MM.1S (cell line): ENCODE measurements at regions not wholly inside any gene's neighbourhood (a gene's known extent, or its start where the extent isn't known, plus 50 kb on each side); places are given as distances from the start of the nearest gene placed in this dataset.

ENCODE experiments used
- DNase-seq: peaks from one replicate; pipeline ENCODE4 v3.0.0-alpha.2; 2015
- H2AFZ ChIP-seq: fragments of 300-600 bp; sonication (generic); 2 replicates; pipeline ENCODE4 v1.6.0; 2016; ENCODE audit warnings: antibody characterized with exemption, low read length
- H3F3A ChIP-seq: fragments of 300-600 bp; sonication (generic); 2 replicates; pipeline ENCODE4 v1.6.1; 2016; ENCODE audit warnings: mild to moderate bottlenecking, antibody characterized with exemption, low read length, moderate library complexity, mixed read lengths; ENCODE audit not compliant: insufficient read depth
- H3K27ac ChIP-seq: fragments of 300-600 bp; sonication (generic); 2 replicates; pipeline ENCODE4 v1.5.1; 2016; ENCODE audit warnings: mild to moderate bottlenecking, low read length
- H3K27me3 ChIP-seq: fragments of 300-600 bp; sonication (generic); replicated peaks from 2 replicates; pipeline ENCODE4 v1.6.0; 2016; ENCODE audit warnings: low read length; ENCODE audit not compliant: insufficient read depth
- H3K36me3 ChIP-seq: fragments of 300-600 bp; sonication (generic); replicated peaks from 2 replicates; pipeline ENCODE4 v1.6.1; 2016; ENCODE audit warnings: mild to moderate bottlenecking, low read length, mixed read lengths; ENCODE audit not compliant: insufficient read depth
- H3K4me1 ChIP-seq: fragments of 300-600 bp; sonication (generic); 2 replicates; pipeline ENCODE4 v1.6.1; 2016; ENCODE audit warnings: low read length, mixed read lengths
- H3K4me2 ChIP-seq: fragments of 300-600 bp; sonication (generic); 2 replicates; pipeline ENCODE4 v1.6.0; 2016; ENCODE audit warnings: low read depth, low read length
- H3K4me3 ChIP-seq: fragments of 300-600 bp; sonication (generic); 2 replicates; pipeline ENCODE4 v1.5.1; 2016; ENCODE audit warnings: low read length, mixed read lengths
- H3K79me2 ChIP-seq: fragments of 300-600 bp; sonication (generic); 2 replicates; pipeline ENCODE4 v1.6.1; 2016; ENCODE audit warnings: mixed run types, low read length, mixed read lengths
- H3K9ac ChIP-seq: fragments of 300-600 bp; sonication (generic); 2 replicates; pipeline ENCODE4 v1.6.1; 2016; ENCODE audit warnings: low read length, mixed read lengths
- H3K9me2 ChIP-seq: fragments of 300-600 bp; sonication (generic); replicated peaks from 2 replicates; pipeline ENCODE4 v1.6.1; 2016; ENCODE audit warnings: mild to moderate bottlenecking, low read length, mixed read lengths; ENCODE audit not compliant: insufficient read depth
- H3K9me3 ChIP-seq: fragments of 300-600 bp; sonication (generic); replicated peaks from 2 replicates; pipeline ENCODE4 v1.6.1; 2016; ENCODE audit warnings: mild to moderate bottlenecking, low read length, mixed read lengths; ENCODE audit not compliant: insufficient read depth
- H4K20me1 ChIP-seq: fragments of 300-600 bp; sonication (generic); 2 replicates; pipeline ENCODE4 v1.6.1; 2016; ENCODE audit warnings: mild to moderate bottlenecking, low read length, moderate library complexity, mixed read lengths; ENCODE audit not compliant: insufficient read depth
- EZH2 ChIP-seq: fragments of 300-600 bp; sonication (generic); optimal IDR thresholded peaks from 2 replicates; pipeline ENCODE3; 2017; ENCODE audit warnings: low read depth, mild to moderate bottlenecking, antibody characterized with exemption, low read length, mixed read lengths
- EZH2phosphoT487 ChIP-seq: fragments of 300-600 bp; sonication (generic); IDR thresholded peaks from 2 replicates; pipeline ENCODE4 v1.6.1; 2018; ENCODE audit warnings: antibody characterized with exemption, low read length
- TF ChIP-seq, protein P1 (sequence below): fragments of 300-600 bp; sonication (generic); IDR thresholded peaks from 2 replicates; pipeline ENCODE4 v1.5.1; 2016; ENCODE audit warnings: antibody characterized with exemption, low read length, mixed read lengths

DNA sequence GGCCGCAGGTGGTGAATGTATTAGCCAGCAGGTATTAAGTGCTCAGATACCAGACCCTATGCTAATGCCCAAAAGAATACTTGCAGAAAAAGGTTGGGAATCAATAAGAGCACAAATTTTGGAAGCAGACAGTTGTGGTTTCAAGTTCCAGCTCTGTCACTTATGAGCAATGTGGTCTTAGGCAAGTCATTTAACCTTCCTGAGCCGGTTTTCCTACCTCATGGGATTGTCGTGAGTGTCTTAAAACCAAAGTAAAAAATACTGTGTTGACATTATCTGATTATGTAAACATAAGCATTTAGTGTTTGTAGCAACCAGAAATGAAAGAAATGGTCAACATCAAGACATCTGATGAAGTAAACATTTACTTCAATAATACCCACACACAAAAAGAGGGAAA lies 93.0 kb upstream of the CHST9 start:
- no peaks in the 10 kb centered on the region for H3F3A ChIP-seq
- H3K4me1 ChIP-seq, result no peaks in the 10 kb centered on the region
- no peaks in the 10 kb centered on the region for H3K79me2 ChIP-seq
- no peaks in the 10 kb centered on the region for H3K9me2 ChIP-seq
- H3K36me3 ChIP-seq, result no peaks in the 10 kb centered on the region
- DNase-seq, result no peak
- no peak overlapping the region for H3K9ac ChIP-seq
- no peaks in the 10 kb centered on the region for H3K27me3 ChIP-seq
- H3K9me3 ChIP-seq, result no peaks in the 10 kb centered on the region
- TF ChIP-seq, protein P1, sequence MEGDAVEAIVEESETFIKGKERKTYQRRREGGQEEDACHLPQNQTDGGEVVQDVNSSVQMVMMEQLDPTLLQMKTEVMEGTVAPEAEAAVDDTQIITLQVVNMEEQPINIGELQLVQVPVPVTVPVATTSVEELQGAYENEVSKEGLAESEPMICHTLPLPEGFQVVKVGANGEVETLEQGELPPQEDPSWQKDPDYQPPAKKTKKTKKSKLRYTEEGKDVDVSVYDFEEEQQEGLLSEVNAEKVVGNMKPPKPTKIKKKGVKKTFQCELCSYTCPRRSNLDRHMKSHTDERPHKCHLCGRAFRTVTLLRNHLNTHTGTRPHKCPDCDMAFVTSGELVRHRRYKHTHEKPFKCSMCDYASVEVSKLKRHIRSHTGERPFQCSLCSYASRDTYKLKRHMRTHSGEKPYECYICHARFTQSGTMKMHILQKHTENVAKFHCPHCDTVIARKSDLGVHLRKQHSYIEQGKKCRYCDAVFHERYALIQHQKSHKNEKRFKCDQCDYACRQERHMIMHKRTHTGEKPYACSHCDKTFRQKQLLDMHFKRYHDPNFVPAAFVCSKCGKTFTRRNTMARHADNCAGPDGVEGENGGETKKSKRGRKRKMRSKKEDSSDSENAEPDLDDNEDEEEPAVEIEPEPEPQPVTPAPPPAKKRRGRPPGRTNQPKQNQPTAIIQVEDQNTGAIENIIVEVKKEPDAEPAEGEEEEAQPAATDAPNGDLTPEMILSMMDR, result no peak
- TF ChIP-seq EZH2phosphoT487 (no peak), EZH2 (no peak)
- no peak overlapping the region for H3K27ac ChIP-seq
- H3K4me2 ChIP-seq, result no peak overlapping the region
- no peaks in the 10 kb centered on the region for H4K20me1 ChIP-seq
- no peak overlapping the region for H3K4me3 ChIP-seq
- no peak overlapping the region for H2AFZ ChIP-seq

DNA sequence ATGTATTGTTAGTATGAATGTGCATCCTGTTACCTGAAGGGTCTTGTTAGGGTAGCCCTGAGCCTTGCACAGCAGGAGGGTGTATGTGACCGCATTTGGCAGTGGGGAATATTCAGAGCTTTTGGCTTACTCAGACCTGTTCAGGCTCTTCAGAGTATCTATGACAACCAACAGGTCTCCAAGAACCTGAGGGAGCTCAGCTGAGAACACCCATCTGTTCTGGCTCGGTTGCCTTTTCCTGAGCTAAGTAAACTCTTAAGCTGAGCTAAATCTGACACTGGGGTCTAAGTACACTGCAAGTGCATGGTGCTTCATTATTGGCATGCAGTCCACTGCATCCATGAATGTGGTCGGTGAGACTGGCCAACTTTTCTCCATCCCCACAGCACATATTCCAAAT lies 92.4 kb upstream of the CHST9 start:
- DNase-seq, result no peak
- no peaks in the 10 kb centered on the region for H4K20me1 ChIP-seq
- no peak overlapping the region for H3K4me2 ChIP-seq
- no peaks in the 10 kb centered on the region for H3K4me1 ChIP-seq
- H3K27me3 ChIP-seq, result no peaks in the 10 kb centered on the region
- no peak overlapping the region for H2AFZ ChIP-seq
- no peak overlapping the region for H3K9ac ChIP-seq
- H3F3A ChIP-seq, result no peaks in the 10 kb centered on the region
- H3K79me2 ChIP-seq, result no peaks in the 10 kb centered on the region
- no peak overlapping the region for H3K4me3 ChIP-seq
- no peaks in the 10 kb centered on the region for H3K9me2 ChIP-seq
- TF ChIP-seq, protein P1, result no peak
- TF ChIP-seq EZH2, result no peak
- no peak for TF ChIP-seq EZH2phosphoT487
- no peaks in the 10 kb centered on the region for H3K36me3 ChIP-seq
- no peaks in the 10 kb centered on the region for H3K9me3 ChIP-seq
- no peak overlapping the region for H3K27ac ChIP-seq

DNA sequence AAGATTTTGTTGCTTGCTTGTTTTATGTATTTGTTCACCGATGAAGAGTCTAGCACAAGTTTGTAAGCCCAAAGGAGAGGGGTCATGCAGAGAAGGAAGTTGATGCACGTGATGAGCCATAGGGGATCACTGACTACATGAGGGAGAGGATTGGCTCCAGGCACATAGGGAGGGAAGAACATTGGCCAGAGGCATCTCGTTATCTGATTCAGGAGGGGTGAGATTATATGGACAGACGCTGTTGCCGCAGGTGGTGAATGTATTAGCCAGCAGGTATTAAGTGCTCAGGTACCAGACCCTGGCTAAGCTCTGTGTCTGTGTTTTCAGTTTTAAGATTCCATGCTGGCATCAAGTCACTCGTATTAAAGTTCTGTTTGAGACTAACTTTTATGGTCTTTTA lies 91.8 kb upstream of the CHST9 start:
- H2AFZ ChIP-seq, result no peak overlapping the region
- H3K9me2 ChIP-seq, result no peaks in the 10 kb centered on the region
- H3K27ac ChIP-seq, result no peak overlapping the region
- no peak overlapping the region for H3K4me3 ChIP-seq
- H3K27me3 ChIP-seq, result no peaks in the 10 kb centered on the region
- no peaks in the 10 kb centered on the region for H3K36me3 ChIP-seq
- no peak for TF ChIP-seq EZH2
- TF ChIP-seq EZH2phosphoT487, result no peak
- TF ChIP-seq, protein P1, result no peak
- no peaks in the 10 kb centered on the region for H4K20me1 ChIP-seq
- no peaks in the 10 kb centered on the region for H3K79me2 ChIP-seq
- no peaks in the 10 kb centered on the region for H3K4me1 ChIP-seq
- no peaks in the 10 kb centered on the region for H3K9me3 ChIP-seq
- no peak overlapping the region for H3K9ac ChIP-seq
- H3F3A ChIP-seq, result no peaks in the 10 kb centered on the region
- no peak for DNase-seq
- no peak overlapping the region for H3K4me2 ChIP-seq

DNA sequence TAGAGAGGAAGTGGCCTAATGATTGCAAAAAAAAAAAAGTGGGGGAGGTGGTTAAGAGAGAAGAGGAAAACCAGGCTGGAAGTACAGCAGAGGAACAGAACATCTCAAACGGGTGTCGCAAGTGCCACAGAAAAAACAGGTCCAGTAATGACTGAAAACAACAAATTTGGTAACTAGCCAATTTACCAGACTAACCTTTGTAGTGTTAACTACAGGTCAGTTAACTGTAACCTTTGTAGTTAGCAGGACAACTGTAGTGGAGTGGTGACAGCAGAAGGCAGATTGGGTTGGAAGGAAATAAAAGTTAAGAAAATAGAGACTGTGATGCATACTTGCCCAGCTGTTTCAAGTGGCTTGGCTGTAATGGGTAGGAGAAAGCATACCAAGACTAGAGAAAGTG lies 91.4 kb upstream of the CHST9 start:
- Histone ChIP-seq H3K27me3 (no peaks in the 10 kb centered on the region), H3K9me2 (no peaks in the 10 kb centered on the region), H2AFZ (no peak overlapping the region), H3K4me3 (no peak overlapping the region), H3K27ac (no peak overlapping the region), H3K36me3 (no peaks in the 10 kb centered on the region), H3K9ac (no peak overlapping the region), H3F3A (no peaks in the 10 kb centered on the region), H4K20me1 (no peaks in the 10 kb centered on the region), H3K4me1 (no peaks in the 10 kb centered on the region), H3K79me2 (no peaks in the 10 kb centered on the region), H3K9me3 (no peaks in the 10 kb centered on the region), H3K4me2 (no peak overlapping the region)
- TF ChIP-seq, protein P1, result no peak
- TF ChIP-seq EZH2phosphoT487 (no peak), EZH2 (no peak)
- no peak for DNase-seq
